GM12892 (cell line): ENCODE measurements at regions not wholly inside any gene's neighbourhood (a gene's known extent, or its start where the extent isn't known, plus 50 kb on each side); places are given as distances from the start of the nearest gene placed in this dataset.

Source experiments
- POLR2A ChIP-seq: IDR thresholded peaks from 2 replicates; pipeline ENCODE4 v1.6.1; 2011; ENCODE audit warnings: low read depth, low read length, control low read depth
- TAF1 ChIP-seq: IDR thresholded peaks from 2 replicates; pipeline ENCODE4 v1.6.1; 2011; ENCODE audit warnings: low read depth, mild to moderate bottlenecking, control low read depth, low read length, borderline replicate concordance

- TF ChIP-seq TAF1 (no peak), POLR2A (no peak)
These were observed 116.1 kb downstream of the SHANK2 start for GRCh38 chr11:71136095-71136845.
